ENCODE measurements at regions not wholly inside any gene's neighbourhood (a gene's known extent, or its start where the extent isn't known, plus 50 kb on each side); places are given as distances from the start of the nearest gene placed in this dataset.

GRCh38 chr5:68734781-68735180 lies 359.0 kb upstream of the SLC30A5 start:
- TF ChIP-seq POLR2A (IDR thresholded peaks at IDR 0.05): no peak
- no peak for TF ChIP-seq CTCF (IDR thresholded peaks at IDR 0.05 in 8 of 11, conservative IDR thresholded peaks at IDR 0.05 in 3 of 11)
- TF ChIP-seq POLR2AphosphoS5 (IDR thresholded peaks at IDR 0.05): no peak
- H3K9me3 ChIP-seq: no peaks in the 10 kb centered on the region
- H3K4me3 ChIP-seq: no peak overlapping the region
- no peaks in the 10 kb centered on the region for H3K27me3 ChIP-seq (replicated peaks in 1 of 7)
- DNase-seq: no peak
- peaks cover 0 to 18% (median 5%) of the 10 kb centered on the region in 6 donors for H3K4me1 ChIP-seq
- 87 to 94% (median 92%) methylated on average over 4 of the region's 4 CpGs for WGBS, 5 donors
- intact Hi-C loops (cut with DNase I; ENCODE audit: low total_unique reads): no loop called here
- H3K27ac ChIP-seq: no peak overlapping the region
- no peaks in the 10 kb centered on the region for H3K36me3 ChIP-seq

GRCh38 chr5:68738236-68738635 lies 355.6 kb upstream of the SLC30A5 start:
- Histone ChIP-seq H3K4me1 (peaks cover 0 to 17% (median 0%) of the 10 kb centered on the region in 6 donors), H3K9me3 (no peaks in the 10 kb centered on the region), H3K27ac (no peak overlapping the region), H3K27me3 (replicated peaks in 1 of 7) (no peaks in the 10 kb centered on the region), H3K4me3 (no peak overlapping the region), H3K36me3 (no peaks in the 10 kb centered on the region)
- 91 to 96% (median 94%) methylated on average over 9 of the region's 9 CpGs for WGBS, 5 donors
- intact Hi-C loops (cut with DNase I; ENCODE audit: low total_unique reads): no loop called here
- DNase-seq: no peak
- no peak for TF ChIP-seq CTCF (IDR thresholded peaks at IDR 0.05 in 8 of 11, conservative IDR thresholded peaks at IDR 0.05 in 3 of 11)
- no peak for TF ChIP-seq POLR2A (IDR thresholded peaks at IDR 0.05)
- TF ChIP-seq POLR2AphosphoS5 (IDR thresholded peaks at IDR 0.05): no peak

- Histone ChIP-seq H3K9me3 (no peaks in the 10 kb centered on the region), H3K4me3 (no peak overlapping the region), H3K27me3 (replicated peaks in 1 of 7) (no peaks in the 10 kb centered on the region), H3K36me3 (no peaks in the 10 kb centered on the region), H3K4me1 (peaks cover 0 to 17% (median 0%) of the 10 kb centered on the region in 6 donors), H3K27ac (no peak overlapping the region)
- DNase-seq: no peak
- intact Hi-C loops (cut with DNase I; ENCODE audit: low total_unique reads): no loop called here
- WGBS, 5 donors: 92 to 97% (median 97%) methylated on average over 4 of the region's 4 CpGs
- TF ChIP-seq POLR2A (IDR thresholded peaks at IDR 0.05) (no peak), POLR2AphosphoS5 (IDR thresholded peaks at IDR 0.05) (no peak), CTCF (IDR thresholded peaks at IDR 0.05 in 8 of 11, conservative IDR thresholded peaks at IDR 0.05 in 3 of 11) (no peak)
Measured at GRCh38 chr5:68738841-68739240, 355.0 kb upstream of the SLC30A5 start.

- no peaks in the 10 kb centered on the region for H3K36me3 ChIP-seq
- H3K4me1 ChIP-seq: peaks cover 0 to 17% (median 0%) of the 10 kb centered on the region in 6 donors
- H3K27me3 ChIP-seq (replicated peaks in 1 of 7): no peaks in the 10 kb centered on the region
- H3K4me3 ChIP-seq: no peak overlapping the region
- TF ChIP-seq POLR2AphosphoS5 (IDR thresholded peaks at IDR 0.05): no peak
- intact Hi-C loops (cut with DNase I; ENCODE audit: low total_unique reads): no loop called here
- no peak for DNase-seq
- 74 to 87% (median 80%) methylated on average over 5 of the region's 5 CpGs for WGBS, 5 donors
- no peaks in the 10 kb centered on the region for H3K9me3 ChIP-seq
- H3K27ac ChIP-seq: no peak overlapping the region
Measured at GRCh38 chr5:68739752-68740151, 354.1 kb upstream of the SLC30A5 start.
